ENCODE measurements at regions not wholly inside any gene's neighbourhood (a gene's known extent, or its start where the extent isn't known, plus 50 kb on each side); places are given as distances from the start of the nearest gene placed in this dataset.
"Not testable (repeated sequence)": the region's sequence is repeated elsewhere in the genome, so short reads cannot be mapped to it uniquely, and the experiment has no call there.

DNA sequence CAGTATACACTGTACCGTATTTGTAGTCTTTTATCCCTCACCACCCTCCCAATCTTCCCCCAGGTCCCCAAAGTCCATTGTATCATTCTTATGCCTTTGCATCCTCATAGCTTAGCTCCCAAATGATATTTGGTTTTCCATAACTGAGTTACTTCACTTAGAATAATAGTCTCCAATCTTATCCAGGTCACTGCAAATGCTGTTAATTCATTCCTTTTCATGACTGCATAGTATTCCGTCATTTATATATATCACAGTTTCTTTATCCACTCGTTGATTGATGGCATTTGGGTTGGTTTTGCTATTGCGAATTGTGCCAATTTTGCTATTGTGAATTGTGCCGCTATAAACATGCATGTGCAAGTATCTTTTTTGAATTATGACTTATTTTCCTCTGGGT lies 83.6 kb upstream of the MSTN start:
- TF ChIP-seq POLR2A, CTCF (IDR thresholded peaks at IDR 0.05): not testable (repeated sequence)

All from stomach (tissue), 4 donors.